ENCODE measurements at regions not wholly inside any gene's neighbourhood (a gene's known extent, or its start where the extent isn't known, plus 50 kb on each side); places are given as distances from the start of the nearest gene placed in this dataset.

DNA sequence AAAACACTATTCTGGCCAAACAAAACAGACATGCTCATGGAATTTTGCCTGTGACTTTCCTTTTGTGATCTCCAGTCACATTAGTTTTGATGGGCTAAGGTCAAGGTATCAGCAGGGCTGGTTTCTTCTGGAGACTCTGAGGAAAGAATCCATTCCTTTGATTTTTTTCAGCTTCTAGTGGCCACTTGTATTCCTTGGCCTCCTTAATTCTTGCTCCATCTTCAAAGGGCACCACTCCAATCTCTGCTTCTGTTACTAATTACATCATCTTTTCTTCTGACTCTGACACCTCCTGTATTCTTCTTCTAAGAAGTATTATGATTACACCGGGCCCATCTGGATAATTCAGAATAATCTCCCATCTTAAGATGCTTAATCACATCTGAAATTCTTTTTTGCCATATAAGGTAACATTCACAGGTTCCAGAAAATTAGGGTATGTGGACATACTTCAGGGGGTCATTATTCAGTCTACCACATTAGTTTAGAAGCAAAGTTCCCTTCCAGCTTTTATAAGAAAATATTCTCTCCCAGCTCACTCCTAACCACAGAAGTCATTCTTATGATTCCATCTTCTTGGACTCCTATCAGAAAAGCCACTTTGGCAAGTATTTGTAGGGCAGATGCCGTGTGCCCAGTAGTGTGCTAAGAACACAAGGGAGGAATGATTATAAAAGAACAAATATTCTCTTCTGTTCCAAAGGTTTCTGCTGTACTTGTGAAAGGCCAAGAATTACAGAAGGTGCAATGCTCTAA lies 56.4 kb upstream of the FSHB start:
- no peak for TF ChIP-seq TCF7L2 (IDR thresholded peaks at IDR 0.05; ENCODE audit: borderline replicate concordance, extremely low read depth, insufficient read depth, insufficient read length)
- TF ChIP-seq, protein P1, sequence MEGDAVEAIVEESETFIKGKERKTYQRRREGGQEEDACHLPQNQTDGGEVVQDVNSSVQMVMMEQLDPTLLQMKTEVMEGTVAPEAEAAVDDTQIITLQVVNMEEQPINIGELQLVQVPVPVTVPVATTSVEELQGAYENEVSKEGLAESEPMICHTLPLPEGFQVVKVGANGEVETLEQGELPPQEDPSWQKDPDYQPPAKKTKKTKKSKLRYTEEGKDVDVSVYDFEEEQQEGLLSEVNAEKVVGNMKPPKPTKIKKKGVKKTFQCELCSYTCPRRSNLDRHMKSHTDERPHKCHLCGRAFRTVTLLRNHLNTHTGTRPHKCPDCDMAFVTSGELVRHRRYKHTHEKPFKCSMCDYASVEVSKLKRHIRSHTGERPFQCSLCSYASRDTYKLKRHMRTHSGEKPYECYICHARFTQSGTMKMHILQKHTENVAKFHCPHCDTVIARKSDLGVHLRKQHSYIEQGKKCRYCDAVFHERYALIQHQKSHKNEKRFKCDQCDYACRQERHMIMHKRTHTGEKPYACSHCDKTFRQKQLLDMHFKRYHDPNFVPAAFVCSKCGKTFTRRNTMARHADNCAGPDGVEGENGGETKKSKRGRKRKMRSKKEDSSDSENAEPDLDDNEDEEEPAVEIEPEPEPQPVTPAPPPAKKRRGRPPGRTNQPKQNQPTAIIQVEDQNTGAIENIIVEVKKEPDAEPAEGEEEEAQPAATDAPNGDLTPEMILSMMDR (IDR thresholded peaks at IDR 0.05 in 2 of 3, conservative IDR thresholded peaks at IDR 0.05 in 1 of 3; ENCODE audit: borderline replicate concordance in 1 of 3, insufficient read depth in 1 of 3, low read depth in 2 of 3, low read length in 2 of 3) = no peak
- no peak for TF ChIP-seq CBX3 (IDR thresholded peaks at IDR 0.05; ENCODE audit: low read depth)
- TF ChIP-seq POLR2AphosphoS5 (IDR thresholded peaks at IDR 0.05; ENCODE audit: low read depth, low read length) = no peak
- TF ChIP-seq YY1 (IDR thresholded peaks at IDR 0.05; ENCODE audit: extremely low read depth, insufficient replicate concordance, low read depth, low read length) = no peak
- no peak for TF ChIP-seq SRF (IDR thresholded peaks at IDR 0.05; ENCODE audit: low read depth)
- no peak for TF ChIP-seq FOSL1 (IDR thresholded peaks at IDR 0.05; ENCODE audit: low read depth)
- no peak for TF ChIP-seq POLR2A (IDR thresholded peaks at IDR 0.05; ENCODE audit: borderline replicate concordance, extremely low read depth, insufficient read depth, insufficient read length)
- TF ChIP-seq SIN3A (IDR thresholded peaks at IDR 0.05; ENCODE audit: low read depth) = no peak
- no peak for TF ChIP-seq EZH2 (IDR thresholded peaks at IDR 0.05)
- no peak for TF ChIP-seq CEBPB (IDR thresholded peaks at IDR 0.05; ENCODE audit: low read depth)
- TF ChIP-seq EGR1 (IDR thresholded peaks at IDR 0.05; ENCODE audit: low read depth) = no peak
- TF ChIP-seq, protein P2, sequence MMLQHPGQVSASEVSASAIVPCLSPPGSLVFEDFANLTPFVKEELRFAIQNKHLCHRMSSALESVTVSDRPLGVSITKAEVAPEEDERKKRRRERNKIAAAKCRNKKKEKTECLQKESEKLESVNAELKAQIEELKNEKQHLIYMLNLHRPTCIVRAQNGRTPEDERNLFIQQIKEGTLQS (IDR thresholded peaks at IDR 0.05) = no peak
- no peak for TF ChIP-seq ZNF274 (IDR thresholded peaks at IDR 0.05; ENCODE audit: low read depth, low read length)
- TF ChIP-seq EZH2phosphoT487 (IDR thresholded peaks at IDR 0.05; ENCODE audit: borderline replicate concordance) = no peak
- TF ChIP-seq RAD21 (IDR thresholded peaks at IDR 0.05; ENCODE audit: low read depth) = no peak
- TF ChIP-seq JUND (IDR thresholded peaks at IDR 0.05) = no peak
- no peak for TF ChIP-seq ZFX (IDR thresholded peaks at IDR 0.05)
- Histone ChIP-seq H3K27me3 (ENCODE audit: insufficient read depth, low read length) (no peaks in the 10 kb centered on the region), H3K4me2 (ENCODE audit: low read length) (no peak overlapping the region), H3K9ac (ENCODE audit: low read length) (no peak overlapping the region), H3K4me3 (replicated peaks in 1 of 2; ENCODE audit: low read depth in 1 of 2, low read length in 2 of 2) (no peak overlapping the region), H3K9me2 (ENCODE audit: insufficient read depth) (no peaks in the 10 kb centered on the region), H3K4me1 (ENCODE audit: control insufficient read depth in 1 of 2, insufficient read depth in 2 of 2, low read length in 2 of 2) (no peaks in the 10 kb centered on the region), H3K79me2 (ENCODE audit: insufficient read depth, low read length) (no peaks in the 10 kb centered on the region), H3K9me3 (ENCODE audit: control insufficient read depth in 1 of 2, insufficient read depth in 1 of 2, low read depth in 1 of 2, low read length in 2 of 2) (no peaks in the 10 kb centered on the region; a peak in 1 of 4 replicates), H2AFZ (ENCODE audit: low read depth, low read length, poor library complexity, severe bottlenecking) (no peak overlapping the region), H4K20me1 (ENCODE audit: insufficient read depth) (no peaks in the 10 kb centered on the region), H3K36me3 (ENCODE audit: control insufficient read depth in 1 of 2, insufficient read depth in 2 of 2, low read length in 2 of 2) (no peaks in the 10 kb centered on the region), H3K27ac (ENCODE audit: low read depth, low read length) (no peak overlapping the region)
- POLR2A ChIA-PET = no interaction called here
- BruUV-seq (replicated peaks) = no TSS peak
- RAD21 ChIA-PET (ENCODE audit: low non-redundant PET in 1 of 2, low total read pairs in 2 of 2, uncharacterized antibody in 2 of 2, unreplicated experiment in 2 of 2) = no interaction called here
- ATAC-seq = no peak
- CTCF ChIA-PET = no interaction called here
- intact Hi-C loops (cut with micrococcal nuclease) = no loop called here
- DNase-seq (ENCODE audit: low read depth, low spot score) = no peak

All from HCT116 (cell line).